Keratinocyte (primary cell): ENCODE measurements at regions not wholly inside any gene's neighbourhood (a gene's known extent, or its start where the extent isn't known, plus 50 kb on each side); places are given as distances from the start of the nearest gene placed in this dataset.

ENCODE experiments used
- DNase-seq: peaks from one replicate; pipeline ENCODE4 v3.0.0-alpha.2; 2011; ENCODE audit warnings: low read depth, missing footprints, low spot score
- FAIRE-seq: peaks from 2 replicates; lab custom pipeline; 2011; peaks lifted over from hg19 to GRCh38; lab: Jason Lieb, UNC
- H2AFZ ChIP-seq: 2 replicates; pipeline ENCODE4 v1.6.0; 2012; ENCODE audit warnings: low read length, control low read depth, inconsistent platforms; ENCODE audit not compliant: control insufficient read depth
- H3K27ac ChIP-seq: 2 replicates; pipeline ENCODE4 v1.5.1; 2011; ENCODE audit warnings: low read length; ENCODE audit not compliant: control insufficient read depth, insufficient read depth
- H3K27me3 ChIP-seq: 3 replicates; pipeline ENCODE4 v1.6.0; 2011; ENCODE audit warnings: low read length; ENCODE audit not compliant: control insufficient read depth, insufficient read depth; ENCODE audit errors: extremely low read depth
- H3K36me3 ChIP-seq, 2 experiments: 2 replicates in 1 of 2; 3 replicates in 1 of 2; pipeline ENCODE4 v1.5.1; 2011; ENCODE audit warnings: low read length in 2 of 2, mild to moderate bottlenecking in 1 of 2; ENCODE audit not compliant: control insufficient read depth in 2 of 2, insufficient read depth in 2 of 2; ENCODE audit errors: extremely low read depth in 1 of 2
- H3K4me1 ChIP-seq: 3 replicates; pipeline ENCODE4 v1.5.1; 2011; ENCODE audit warnings: low read length; ENCODE audit not compliant: control insufficient read depth, insufficient read depth; ENCODE audit errors: extremely low read depth
- H3K4me2 ChIP-seq: 3 replicates; pipeline ENCODE4 v1.6.0; 2011; ENCODE audit warnings: low read depth, low read length; ENCODE audit not compliant: control insufficient read depth, insufficient read depth; ENCODE audit errors: extremely low read depth
- H3K4me3 ChIP-seq, 3 experiments: fragments of 200-600 bp in 1 of 3; sonication (generic) in 1 of 3; 2 replicates in 2 of 3; 3 replicates in 1 of 3; pipeline ENCODE4 v1.5.1; 2011 to 2016; ENCODE audit warnings: low read length in 3 of 3, mild to moderate bottlenecking in 3 of 3, control low read depth in 2 of 3, inconsistent platforms in 1 of 3, low read depth in 1 of 3, mixed read lengths in 1 of 3, mixed run types in 1 of 3, moderate library complexity in 1 of 3; ENCODE audit not compliant: control insufficient read depth in 2 of 3, insufficient read depth in 2 of 3; ENCODE audit errors: extremely low read depth in 1 of 3
- H3K79me2 ChIP-seq: 2 replicates; pipeline ENCODE4 v1.6.0; 2012; ENCODE audit warnings: low read length; ENCODE audit not compliant: control insufficient read depth, insufficient read depth
- H3K9ac ChIP-seq: 3 replicates; pipeline ENCODE4 v1.6.0; 2011; ENCODE audit warnings: low read length; ENCODE audit not compliant: control insufficient read depth, insufficient read depth; ENCODE audit errors: extremely low read depth
- H3K9me1 ChIP-seq: 3 replicates; pipeline ENCODE4 v1.6.0; 2011; ENCODE audit warnings: low read length; ENCODE audit not compliant: control insufficient read depth, insufficient read depth; ENCODE audit errors: extremely low read depth
- H3K9me3 ChIP-seq: 2 replicates; pipeline ENCODE4 v1.5.1; 2012; ENCODE audit warnings: low read depth, low read length; ENCODE audit not compliant: control insufficient read depth
- H4K20me1 ChIP-seq: 3 replicates; pipeline ENCODE4 v1.6.0; 2011; ENCODE audit warnings: low read length; ENCODE audit not compliant: control insufficient read depth, insufficient read depth; ENCODE audit errors: extremely low read depth
- CTCF ChIP-seq, 3 experiments: IDR thresholded peaks in 1 of 3; conservative IDR thresholded peaks in 1 of 3; optimal IDR thresholded peaks in 1 of 3; 2 replicates in 2 of 3; 3 replicates in 1 of 3; pipeline versions ENCODE3 to v1.5.1; 2011; ENCODE audit warnings: low read length in 3 of 3, mild to moderate bottlenecking in 3 of 3, moderate library complexity in 2 of 3, control low read depth in 1 of 3, inconsistent platforms in 1 of 3; ENCODE audit not compliant: insufficient read depth in 2 of 3; ENCODE audit errors: extremely low read depth in 1 of 3
- EZH2 ChIP-seq: IDR thresholded peaks from one replicate; pipeline ENCODE4 v1.6.1; 2012; ENCODE audit warnings: inconsistent platforms, mild to moderate bottlenecking, low read length, moderate library complexity
- dilution Hi-C: fragments of 300-500 bp; cut with MboI; formaldehyde crosslinking; loops from one replicate; pipeline ENCODE4 v1.7.0; 2020; ENCODE audit warnings: low sequenced_read_pairs; ENCODE audit not compliant: extremely low pct_ligation_motif_present

- no peaks in the 10 kb centered on the region for H3K9me3 ChIP-seq
These were observed 259.5 kb upstream of the E2F7 start for GRCh38 chr12:77324763-77325468.

GRCh38 chr12:77324416-77324762 lies 259.0 kb upstream of the E2F7 start:
- DNase-seq (no peak), FAIRE-seq (no peak)
- Histone ChIP-seq H3K27ac (no peak overlapping the region), H4K20me1 (no peaks in the 10 kb centered on the region), H3K9me1 (no peaks in the 10 kb centered on the region), H3K9me3 (no peaks in the 10 kb centered on the region), H3K27me3 (no peaks in the 10 kb centered on the region), H3K79me2 (no peaks in the 10 kb centered on the region), H3K4me3 (peak overlapping the region; percentile 54 to 78 (median 58)), H3K36me3 (no peaks in the 10 kb centered on the region), H3K9ac (peak overlapping the region; percentile 58), H3K4me2 (peak overlapping the region; percentile 84), H3K4me1 (peaks cover 16% of the 10 kb centered on the region), H2AFZ (peak overlapping the region; percentile 91)
- dilution Hi-C loops = no loop called here
- TF ChIP-seq EZH2 (no peak), CTCF (optimal IDR thresholded peaks at IDR 0.05 in 1 of 3, IDR thresholded peaks at IDR 0.05 in 1 of 3, conservative IDR thresholded peaks at IDR 0.05 in 1 of 3; ENCODE audit: extremely low read depth in 1 of 3, insufficient read depth in 2 of 3, low read length in 3 of 3) (no peak)

More at GRCh38 chr12:77324763-77325468, 259.5 kb upstream of the E2F7 start:
- Histone ChIP-seq H3K9me1 (no peaks in the 10 kb centered on the region), H2AFZ (peak overlapping the region; percentile 91), H3K4me1 (peaks cover 16% of the 10 kb centered on the region), H3K27ac (peak overlapping the region; percentile 13), H3K4me3 (peak overlapping the region; percentile 54 to 78 (median 76)), H3K4me2 (peak overlapping the region; percentile 84), H3K36me3 (no peaks in the 10 kb centered on the region), H4K20me1 (no peaks in the 10 kb centered on the region), H3K27me3 (no peaks in the 10 kb centered on the region), H3K79me2 (no peaks in the 10 kb centered on the region), H3K9ac (peak overlapping the region; percentile 58)
- no peak for DNase-seq
- FAIRE-seq = no peak
- TF ChIP-seq EZH2 = no peak
- peak; percentile 25 to 76 (median 75) for TF ChIP-seq CTCF (optimal IDR thresholded peaks at IDR 0.05 in 1 of 3, IDR thresholded peaks at IDR 0.05 in 1 of 3, conservative IDR thresholded peaks at IDR 0.05 in 1 of 3; ENCODE audit: extremely low read depth in 1 of 3, insufficient read depth in 2 of 3, low read length in 3 of 3)
- dilution Hi-C loops = no loop called here
